GM18861 (cell line): ENCODE measurements at regions not wholly inside any gene's neighbourhood (a gene's known extent, or its start where the extent isn't known, plus 50 kb on each side); places are given as distances from the start of the nearest gene placed in this dataset.
"Not testable (repeated sequence)": the region's sequence is repeated elsewhere in the genome, so short reads cannot be mapped to it uniquely, and the experiment has no call there.

ENCODE experiments used
- ATAC-seq: cut with Tn5 transposase; IDR thresholded peaks from one replicate; pipeline ENCODE4 v1.9.1; 2021; ENCODE audit not compliant: unreplicated experiment

DNA sequence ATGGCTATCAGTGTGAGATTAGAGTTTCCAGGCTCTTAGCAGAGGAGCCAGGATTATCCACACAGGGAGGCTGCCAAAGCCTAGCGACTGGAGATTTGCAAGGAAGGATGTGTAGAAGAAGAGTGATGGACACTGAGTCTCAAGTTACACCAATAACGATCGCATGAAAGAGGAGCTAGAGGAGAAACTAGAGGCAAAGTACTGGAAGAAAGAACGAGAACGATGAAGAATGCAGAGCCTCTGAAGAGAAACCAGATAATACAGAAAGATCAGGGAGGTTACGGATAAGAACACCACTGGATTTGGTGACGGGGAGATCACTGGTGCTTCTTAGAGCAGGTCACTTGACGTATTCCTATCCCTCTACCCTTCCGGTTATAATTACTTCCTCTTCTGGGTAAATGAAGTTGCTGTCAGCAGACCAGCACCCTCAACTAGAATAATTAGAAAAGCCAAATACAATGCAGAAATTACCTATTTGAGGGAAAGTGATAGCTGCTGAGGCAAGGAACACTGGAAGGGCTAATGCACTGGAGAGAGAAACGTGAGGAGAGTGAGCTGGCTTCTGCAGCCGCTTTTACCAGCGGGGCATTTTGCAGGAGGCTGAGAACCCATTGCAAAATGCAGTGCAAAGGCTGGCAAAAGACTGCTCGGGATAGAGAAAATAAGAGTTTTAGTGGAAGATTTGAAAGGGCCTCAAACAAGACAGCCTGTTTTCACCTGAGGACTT lies 93.1 kb upstream of the HIF1A start:
- ATAC-seq = no peak

DNA sequence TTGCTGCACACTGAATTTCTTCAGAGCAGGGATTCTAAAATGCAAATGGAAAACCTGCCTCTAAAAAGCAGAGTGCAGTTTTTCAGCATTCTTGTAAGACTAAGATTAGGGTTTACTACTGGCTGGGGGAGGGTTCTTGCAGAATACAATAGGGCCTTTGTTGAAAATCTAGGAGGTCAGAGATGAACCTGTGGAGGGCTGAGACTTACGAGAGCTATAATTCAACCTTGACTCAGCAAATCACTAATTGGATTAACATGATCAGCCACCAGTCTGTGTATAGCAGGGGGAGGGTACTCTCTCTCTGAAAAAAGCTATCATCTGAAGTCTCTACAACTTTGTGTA lies 92.6 kb upstream of the HIF1A start:
- ATAC-seq = no peak

DNA sequence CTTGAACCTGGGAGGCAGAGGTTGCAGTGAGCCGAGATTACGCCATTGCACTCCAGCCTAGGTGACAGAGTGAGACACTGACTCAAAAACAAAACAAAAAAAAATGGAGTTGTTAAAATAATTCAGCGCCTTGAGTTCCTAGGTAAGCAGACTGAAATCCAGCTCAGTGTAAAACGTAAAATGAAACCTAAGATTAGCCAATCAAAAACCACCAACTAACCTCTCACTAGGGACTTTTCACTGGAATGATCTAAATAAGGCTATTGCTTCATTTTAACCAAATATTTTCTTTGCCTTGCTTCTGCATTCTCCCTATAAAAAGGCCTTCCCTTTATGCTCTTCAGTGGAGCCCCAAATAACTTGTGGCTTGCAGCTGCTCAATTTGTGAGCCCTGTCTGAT lies 91.6 kb upstream of the HIF1A start:
- no peak for ATAC-seq

DNA sequence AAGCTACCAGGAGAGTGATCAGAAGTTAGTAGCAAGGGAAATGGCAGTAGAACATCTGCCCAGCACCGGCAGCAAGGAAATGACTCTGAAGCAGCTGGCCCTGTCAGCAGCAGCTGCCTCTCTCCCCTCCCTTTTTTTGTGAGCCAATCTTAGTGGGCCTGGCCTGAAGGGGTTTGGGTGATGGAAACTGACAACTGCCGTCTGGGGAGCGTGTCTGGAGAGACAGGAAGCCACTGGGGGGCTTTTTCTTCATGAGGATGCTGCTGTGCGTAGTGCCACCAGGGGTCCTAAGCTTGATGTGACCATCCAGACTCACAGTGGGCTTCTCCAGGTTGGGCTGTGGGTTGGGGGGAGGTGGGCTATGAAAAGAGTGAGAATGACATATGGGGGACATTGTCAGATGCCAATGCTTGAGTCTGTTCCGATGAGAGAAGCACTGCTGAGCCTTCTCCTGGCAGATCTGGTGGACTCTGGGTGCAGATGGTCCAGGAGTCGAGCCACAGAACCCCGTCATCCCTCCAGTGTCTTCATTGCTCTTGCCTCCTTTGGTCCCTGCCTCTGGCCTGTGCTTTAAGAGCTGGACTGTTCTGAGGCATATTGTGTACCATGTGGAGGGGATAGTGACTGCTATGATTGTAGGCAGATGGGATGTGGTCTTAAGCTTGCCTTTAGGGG lies 87.6 kb upstream of the HIF1A start:
- ATAC-seq = no peak

DNA sequence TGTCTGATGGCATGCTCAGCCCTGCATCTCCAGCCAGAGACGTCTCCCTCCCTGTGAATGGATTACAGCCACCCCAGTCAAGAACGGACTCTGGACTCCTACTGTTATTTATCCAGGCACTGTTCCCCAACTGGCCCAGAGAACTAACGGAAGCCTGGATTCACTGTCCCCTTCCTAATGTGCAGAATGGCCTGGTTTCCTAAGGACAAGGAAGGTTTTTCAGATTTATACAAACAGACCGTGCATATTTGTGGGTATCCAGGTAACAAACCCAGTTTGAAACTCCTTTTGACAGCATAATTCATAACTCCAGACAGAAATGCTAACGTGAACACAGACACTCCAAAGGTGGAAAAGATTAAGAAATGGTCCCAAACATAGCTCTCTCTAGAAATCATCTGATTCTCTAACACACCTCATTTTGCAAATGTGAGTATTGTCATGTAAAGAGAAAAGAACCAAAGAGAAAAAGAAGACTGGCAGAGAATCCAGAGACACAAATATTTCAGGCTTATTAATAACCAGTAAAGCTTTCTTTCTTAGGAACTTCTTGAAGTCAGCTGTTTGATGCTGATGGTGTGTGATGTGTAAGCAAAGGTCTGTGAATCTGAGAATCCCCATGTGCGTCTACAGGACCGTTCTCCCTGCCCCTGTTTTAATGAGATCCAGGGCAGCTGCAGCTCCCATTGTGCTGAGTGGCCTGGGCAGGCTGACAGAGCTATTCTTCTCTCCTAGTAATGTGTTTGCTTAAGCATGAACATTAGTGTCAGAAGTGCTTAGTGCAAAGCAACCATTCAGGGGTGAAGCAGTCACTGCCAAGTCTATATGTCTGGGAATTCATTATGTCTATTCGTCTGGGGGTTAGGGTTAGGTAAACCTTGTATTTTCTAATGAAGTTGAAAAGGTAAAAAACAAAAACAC lies 86.8 kb upstream of the HIF1A start:
- no peak for ATAC-seq

DNA sequence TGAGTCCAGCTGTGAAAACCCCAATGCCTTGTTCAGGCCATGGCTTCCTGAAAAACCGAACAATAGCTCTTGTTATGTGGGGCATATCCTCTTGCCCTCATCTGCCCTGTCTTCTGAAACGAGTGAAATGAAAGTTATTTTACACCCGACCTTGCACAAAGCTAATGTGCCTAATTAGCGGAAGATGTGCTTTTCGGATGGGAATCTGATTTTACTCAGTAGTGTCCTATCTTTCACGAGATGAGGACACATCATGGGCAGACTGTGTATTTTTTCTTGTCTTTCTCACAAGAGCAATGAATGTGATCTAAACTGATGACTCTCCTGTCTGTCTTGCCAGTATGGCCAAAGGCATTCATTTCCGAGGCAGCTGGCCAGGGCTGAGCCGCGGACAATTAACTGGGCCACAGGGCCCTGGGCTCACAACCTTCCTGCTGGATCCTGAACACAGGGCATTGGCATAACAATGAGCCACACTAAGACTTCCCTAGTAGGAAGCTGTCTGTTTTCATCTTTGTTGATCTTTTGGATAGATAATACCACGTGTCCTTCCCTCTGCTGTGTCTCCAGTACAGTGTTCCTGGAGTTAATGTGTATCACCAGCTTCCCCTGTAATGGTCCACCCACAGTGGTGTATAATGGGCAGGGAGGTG lies 86.0 kb upstream of the HIF1A start:
- ATAC-seq = no peak

DNA sequence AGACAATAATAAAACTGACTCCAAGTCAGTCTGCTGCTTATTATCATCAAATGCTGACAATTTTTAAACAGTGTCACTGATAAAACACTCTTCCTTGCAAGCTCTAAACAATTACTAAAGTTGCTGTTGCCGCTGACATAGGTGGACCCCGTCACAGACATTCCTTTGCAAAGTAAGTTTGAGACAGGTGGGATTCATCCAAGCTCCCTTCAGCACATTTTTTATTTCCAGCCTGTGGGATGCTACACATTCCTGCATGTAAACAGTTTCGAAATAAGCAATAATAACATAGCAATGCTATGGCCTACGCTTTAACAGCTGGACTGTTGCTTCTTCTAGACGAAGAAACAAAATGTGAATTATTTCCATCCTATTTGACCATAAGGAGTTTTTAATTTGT lies 85.4 kb upstream of the HIF1A start:
- no peak for ATAC-seq

DNA sequence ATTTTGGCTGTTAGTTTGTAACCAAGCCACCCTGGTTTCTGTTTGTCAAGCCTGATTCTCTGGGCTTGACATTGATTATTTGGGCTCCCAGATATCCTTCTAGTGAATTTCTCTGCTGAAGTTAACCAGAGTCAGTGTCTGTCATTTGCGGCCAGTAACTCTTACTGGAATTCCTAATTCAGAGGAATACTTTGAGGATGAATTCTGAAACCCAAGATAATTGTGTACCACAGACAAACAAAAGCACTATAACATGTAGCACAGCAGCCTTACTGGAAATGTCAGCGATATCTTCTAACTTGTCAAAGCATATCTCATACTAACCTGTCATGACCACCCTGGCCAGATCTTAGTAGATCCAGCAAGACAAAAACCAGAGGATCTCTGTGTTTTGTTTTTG lies 84.4 kb upstream of the HIF1A start:
- ATAC-seq = no peak

DNA sequence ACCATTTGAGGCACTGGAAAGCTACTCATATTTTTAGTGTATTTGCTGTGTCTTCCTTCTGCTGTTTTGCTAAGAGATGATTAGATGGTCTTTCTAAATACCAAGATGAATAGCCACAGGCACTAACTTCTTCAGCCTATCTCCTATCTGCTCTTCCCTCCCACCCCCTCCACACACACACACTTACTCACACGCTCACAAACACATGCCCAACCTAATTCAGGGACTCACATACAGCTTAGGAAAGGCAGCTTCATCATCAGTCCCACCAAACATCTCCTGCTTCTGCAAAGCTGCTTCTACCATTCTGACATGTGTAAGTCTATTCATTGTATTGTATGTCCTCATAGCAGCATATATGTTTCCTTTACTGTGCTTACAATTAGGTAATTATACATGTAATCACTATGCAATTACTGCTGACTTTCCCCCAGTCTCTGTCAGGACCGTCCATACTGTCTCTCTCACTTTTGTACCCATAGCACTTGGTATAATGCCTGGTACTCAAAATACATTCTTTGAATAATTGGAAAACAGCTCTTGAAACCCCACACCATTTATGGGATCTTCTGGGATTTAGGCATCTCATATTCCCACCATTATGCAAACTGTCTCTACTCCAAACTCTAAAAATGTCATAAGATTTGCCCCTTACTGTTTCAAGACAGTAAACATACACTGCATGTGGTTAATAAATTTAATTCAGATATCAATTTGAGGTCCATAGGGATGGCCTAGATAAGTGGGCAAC lies 83.3 kb upstream of the HIF1A start:
- no peak for ATAC-seq

DNA sequence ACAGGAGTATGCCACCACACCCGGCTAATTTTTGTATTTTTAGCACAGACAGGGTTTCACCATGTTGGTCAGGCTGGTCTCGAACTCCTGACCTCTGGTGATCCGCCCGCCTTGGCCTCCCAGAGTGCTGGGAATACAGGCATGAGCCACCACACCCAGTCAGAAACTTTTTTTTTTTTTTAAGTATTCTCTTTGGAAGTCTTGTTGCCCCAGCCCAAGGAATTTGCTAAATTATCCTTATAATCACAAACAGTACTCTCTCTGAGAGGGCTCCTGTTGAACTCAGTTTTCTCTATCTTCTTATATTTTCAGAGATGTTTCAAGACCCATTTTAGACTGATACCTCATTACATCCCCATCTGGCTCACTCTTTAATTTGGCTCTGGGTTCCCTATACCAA lies 82.3 kb upstream of the HIF1A start:
- not testable (repeated sequence) for ATAC-seq

DNA sequence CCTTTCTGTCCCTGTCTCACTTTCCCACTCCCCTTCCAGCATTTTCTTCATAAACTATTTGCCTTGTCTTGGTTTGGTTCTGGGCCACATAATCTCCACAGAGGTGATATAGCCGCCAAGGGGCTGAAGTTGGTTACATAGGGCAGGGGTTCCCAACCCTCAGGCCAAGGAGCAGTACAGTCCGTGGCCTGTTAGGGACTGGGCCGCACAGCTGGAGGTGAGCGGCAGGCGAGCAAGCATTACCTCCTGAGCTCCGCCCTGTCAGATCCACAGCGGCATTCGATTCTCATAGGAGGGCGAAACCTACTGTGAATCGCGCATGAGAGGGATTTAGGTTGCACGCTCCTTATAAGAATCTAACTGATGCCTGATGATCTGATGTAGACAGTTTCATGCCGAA lies 80.6 kb upstream of the HIF1A start:
- no peak for ATAC-seq

DNA sequence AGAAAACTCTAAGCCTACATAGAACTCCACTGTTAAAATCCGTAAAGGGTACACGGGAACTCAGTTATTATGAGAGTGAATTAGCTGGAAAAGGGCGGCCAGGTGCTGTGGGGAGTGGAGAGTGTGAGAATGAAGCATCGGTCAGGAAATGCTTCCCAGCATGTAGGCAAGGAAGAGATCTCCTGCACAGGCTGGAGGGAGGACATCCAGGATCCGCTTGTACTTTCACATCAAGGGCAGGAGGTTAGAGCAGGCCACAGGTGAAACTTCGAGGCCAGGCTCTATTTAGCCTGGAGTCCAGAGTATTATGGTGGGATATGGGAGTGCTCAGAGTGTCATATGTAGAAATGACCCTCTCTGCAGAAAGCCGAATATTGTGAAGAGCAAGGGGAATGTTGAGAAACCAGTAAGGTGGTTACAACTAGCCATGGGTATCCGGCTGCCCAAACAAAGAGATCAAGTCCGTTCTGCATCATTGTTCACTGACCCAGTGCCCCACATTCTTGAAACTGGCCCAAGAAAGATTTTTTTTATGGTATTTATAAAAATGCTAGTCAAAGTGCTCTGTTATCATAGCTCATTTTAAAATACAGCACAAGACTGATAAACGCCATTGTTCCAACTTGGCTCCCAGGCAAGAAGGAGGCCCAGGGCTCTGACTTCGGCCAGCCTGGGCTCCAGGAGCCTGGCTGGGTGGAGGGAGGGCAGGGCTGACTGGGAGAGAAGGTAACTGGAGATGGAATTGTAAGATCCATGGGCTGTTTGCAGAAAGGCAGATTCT lies 79.4 kb upstream of the HIF1A start:
- ATAC-seq = no peak

DNA sequence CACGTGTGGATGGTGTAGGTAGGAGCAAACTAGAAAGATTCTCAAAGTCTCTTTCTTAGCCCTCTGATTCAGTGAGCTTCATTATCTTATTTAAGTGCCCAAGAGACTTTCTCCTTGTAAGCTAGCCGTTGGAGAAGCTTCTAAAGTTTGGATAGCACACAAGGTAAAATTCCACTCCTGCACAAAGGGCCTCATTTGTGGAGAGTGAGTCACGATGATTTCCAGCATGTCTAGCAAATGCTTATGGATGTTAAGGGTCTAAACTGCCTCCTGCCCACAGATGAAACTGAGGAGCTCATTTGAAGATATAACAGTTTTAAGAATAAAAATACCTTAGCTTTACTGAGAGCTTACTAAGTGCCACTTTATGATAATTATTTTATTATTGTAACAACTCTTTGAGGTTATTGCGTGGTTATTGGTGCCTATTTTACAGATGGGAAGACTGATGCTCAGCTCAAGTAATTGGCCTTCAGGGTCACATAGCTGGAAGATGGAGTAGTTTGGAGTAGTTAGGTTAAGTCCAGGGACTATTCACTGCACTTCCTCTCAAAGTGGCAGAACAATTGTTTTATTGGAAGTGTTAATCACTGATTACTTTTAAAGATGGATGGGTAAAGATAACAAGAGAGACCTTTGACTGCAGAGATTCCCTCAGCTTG lies 78.7 kb upstream of the HIF1A start:
- ATAC-seq = no peak

DNA sequence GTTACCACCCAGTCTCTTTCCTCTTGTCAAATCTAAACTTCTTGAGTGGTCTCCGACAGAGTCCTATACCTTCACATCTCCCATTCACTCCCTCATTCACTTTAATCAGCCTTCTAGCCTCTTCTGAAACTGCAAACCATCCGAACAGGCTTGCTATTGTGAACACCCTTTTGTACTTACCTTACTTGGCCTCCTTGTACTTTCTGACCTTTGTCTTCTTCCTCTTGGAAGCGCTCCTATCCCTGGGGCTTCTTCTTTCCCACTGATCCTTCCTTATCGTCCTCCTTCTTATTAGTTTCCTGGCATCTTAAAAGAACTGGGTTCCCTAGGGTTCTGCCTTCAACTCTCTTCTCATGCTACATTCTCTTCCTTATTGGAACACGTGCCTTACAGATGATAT lies 76.9 kb upstream of the HIF1A start:
- no peak for ATAC-seq

DNA sequence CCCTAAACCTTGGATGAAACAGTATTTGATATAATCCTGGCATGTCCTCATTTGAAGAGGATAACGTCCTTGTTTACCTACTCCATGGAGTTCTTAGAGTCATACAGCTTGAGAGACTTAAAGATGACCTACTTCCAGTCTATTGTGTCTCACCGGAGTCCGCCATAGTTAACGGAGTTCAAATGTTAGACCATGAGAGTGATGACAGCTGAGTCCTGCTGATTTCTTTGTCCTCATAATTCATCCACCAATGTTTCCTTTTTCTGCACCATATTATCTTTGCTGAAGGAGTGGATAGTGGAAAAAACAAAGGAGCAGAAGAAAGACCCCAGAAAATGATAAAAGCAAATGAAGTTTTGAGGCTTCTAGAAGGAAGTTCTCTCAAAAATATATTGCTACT lies 75.8 kb upstream of the HIF1A start:
- ATAC-seq = no peak

DNA sequence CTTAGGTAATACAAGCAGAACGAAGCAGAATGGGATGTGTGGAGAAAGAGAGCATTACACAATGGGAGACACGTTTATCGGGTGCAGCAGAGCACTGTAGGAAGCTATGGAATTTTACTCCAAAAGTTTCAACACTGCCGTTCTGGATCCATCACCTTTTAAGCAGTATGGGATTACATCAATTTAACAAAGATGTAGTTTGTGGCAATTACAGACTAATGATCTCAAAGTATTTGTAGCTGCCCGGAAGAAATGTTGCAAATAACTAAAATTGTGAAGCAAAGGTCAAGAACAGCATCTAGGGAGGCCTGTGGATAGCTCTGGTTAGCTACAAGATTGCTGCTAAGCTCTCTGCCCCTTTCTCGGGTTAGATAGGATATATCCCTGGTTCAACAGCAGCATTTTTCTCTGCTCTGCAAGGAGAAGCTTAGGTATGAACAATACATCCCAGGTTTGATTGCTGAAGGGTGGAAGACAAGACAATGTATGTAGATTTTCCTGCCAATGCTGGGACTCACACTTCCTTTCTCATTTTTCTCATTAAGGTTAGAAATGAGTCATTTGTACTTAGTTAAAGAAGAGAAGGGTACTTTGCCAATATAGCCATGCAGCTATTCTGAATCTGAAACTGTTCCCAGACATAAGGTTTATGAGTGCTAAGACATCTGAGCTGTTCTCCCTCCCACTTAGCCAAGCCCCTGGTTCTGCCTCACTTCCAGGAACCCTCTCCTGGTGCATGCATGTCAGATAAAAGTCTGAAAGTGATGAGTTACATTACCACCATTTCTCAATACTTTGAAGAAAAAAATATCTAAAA lies 75.0 kb upstream of the HIF1A start:
- peak; percentile 85 for ATAC-seq

DNA sequence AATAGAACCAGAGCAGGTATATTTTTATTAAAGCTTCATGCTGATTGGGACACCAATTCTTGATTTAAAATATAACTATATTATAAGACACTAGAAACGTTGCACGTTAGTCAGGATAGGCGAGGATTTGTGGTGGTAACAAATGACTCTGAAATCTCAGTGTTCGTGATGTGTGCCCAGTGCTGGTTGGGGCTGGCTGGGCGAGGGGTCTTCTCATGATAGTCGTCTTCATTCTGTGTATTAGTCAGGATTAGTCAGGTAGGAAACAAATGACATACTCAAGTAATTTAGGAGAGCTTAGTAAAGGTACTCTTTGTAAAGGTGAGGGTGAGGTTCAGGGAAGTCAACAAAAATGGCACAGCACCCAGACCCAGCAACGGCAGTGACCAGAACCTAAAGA lies 73.9 kb upstream of the HIF1A start:
- ATAC-seq = no peak

DNA sequence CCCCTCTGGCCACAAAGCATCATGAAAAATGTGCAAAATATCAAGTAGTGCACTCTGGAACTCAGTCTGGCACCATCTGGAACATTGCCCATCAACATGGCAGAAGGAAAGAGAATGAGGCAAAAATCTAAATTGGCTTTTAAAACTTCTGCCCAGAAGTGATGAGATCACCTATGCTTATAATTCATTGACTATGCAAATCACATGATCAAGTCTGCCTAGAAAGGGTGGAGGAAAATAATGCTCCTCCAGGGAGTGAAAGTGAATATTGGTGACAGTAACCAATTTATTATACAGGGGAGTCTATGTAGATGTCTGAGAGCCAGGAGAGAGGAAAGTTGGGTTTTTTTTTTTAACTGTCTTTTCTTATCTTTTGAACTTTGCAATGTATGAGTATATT lies 73.3 kb upstream of the HIF1A start:
- no peak for ATAC-seq

DNA sequence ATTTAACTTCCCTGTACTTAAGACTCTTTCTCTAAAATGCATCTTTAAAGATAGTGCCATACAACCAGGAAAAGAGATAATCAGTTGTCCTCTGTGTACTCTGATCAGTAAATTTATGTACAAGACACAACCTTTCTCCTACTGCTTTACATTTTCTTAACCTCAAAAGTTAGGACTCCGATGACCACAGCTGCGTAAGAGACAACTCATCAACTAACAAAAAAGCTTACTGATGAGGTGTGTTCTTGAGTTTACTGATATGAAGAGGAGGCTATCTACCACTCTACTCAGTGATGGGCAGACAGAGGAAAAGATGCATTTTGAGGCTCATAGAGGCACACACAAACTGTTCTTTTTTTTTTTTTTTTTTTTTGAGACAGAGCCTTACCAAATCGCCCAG lies 71.4 kb upstream of the HIF1A start:
- no peak for ATAC-seq
